ENCODE measurements at regions not wholly inside any gene's neighbourhood (a gene's known extent, or its start where the extent isn't known, plus 50 kb on each side); places are given as distances from the start of the nearest gene placed in this dataset.

DNA sequence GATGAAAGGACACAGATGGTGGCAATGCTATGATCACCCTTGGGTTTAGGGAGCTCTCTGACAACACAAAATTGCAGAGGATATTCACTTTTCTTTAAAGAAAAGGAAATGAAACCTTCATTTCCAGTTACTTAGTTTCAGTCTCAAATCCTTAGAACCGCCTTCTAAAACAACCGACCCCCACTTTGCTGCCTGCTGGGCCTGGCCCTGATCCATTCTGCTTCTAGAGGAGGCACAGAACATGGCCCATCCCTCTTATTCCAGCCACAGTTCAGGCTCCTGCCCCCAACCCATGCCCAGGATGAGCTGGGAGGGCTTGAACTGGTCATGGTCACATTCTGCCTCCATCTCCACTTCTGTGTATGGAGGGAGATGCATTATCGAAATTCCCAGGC lies 311.6 kb downstream of the EN1 start:
- TF ChIP-seq POLR2A (IDR thresholded peaks at IDR 0.05): no peak
- no peak for TF ChIP-seq EP300 (IDR thresholded peaks at IDR 0.05)
- TF ChIP-seq, protein P1, sequence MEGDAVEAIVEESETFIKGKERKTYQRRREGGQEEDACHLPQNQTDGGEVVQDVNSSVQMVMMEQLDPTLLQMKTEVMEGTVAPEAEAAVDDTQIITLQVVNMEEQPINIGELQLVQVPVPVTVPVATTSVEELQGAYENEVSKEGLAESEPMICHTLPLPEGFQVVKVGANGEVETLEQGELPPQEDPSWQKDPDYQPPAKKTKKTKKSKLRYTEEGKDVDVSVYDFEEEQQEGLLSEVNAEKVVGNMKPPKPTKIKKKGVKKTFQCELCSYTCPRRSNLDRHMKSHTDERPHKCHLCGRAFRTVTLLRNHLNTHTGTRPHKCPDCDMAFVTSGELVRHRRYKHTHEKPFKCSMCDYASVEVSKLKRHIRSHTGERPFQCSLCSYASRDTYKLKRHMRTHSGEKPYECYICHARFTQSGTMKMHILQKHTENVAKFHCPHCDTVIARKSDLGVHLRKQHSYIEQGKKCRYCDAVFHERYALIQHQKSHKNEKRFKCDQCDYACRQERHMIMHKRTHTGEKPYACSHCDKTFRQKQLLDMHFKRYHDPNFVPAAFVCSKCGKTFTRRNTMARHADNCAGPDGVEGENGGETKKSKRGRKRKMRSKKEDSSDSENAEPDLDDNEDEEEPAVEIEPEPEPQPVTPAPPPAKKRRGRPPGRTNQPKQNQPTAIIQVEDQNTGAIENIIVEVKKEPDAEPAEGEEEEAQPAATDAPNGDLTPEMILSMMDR (IDR thresholded peaks at IDR 0.05): no peak
- no peaks in the 10 kb centered on the region for H3K27me3 ChIP-seq
- H3K4me3 ChIP-seq: no peak overlapping the region
- H3K4me1 ChIP-seq (ENCODE audit: insufficient read depth): no peaks in the 10 kb centered on the region
- WGBS, 3 donors: 72 to 81% (median 72%) methylated on average over 3 of the region's 3 CpGs
- intact Hi-C loops (cut with DNase I): no loop called here
- no peak overlapping the region for H3K27ac ChIP-seq
- H3K36me3 ChIP-seq: no peaks in the 10 kb centered on the region
- no peak for DNase-seq
- H3K9me3 ChIP-seq: no peaks in the 10 kb centered on the region

DNA sequence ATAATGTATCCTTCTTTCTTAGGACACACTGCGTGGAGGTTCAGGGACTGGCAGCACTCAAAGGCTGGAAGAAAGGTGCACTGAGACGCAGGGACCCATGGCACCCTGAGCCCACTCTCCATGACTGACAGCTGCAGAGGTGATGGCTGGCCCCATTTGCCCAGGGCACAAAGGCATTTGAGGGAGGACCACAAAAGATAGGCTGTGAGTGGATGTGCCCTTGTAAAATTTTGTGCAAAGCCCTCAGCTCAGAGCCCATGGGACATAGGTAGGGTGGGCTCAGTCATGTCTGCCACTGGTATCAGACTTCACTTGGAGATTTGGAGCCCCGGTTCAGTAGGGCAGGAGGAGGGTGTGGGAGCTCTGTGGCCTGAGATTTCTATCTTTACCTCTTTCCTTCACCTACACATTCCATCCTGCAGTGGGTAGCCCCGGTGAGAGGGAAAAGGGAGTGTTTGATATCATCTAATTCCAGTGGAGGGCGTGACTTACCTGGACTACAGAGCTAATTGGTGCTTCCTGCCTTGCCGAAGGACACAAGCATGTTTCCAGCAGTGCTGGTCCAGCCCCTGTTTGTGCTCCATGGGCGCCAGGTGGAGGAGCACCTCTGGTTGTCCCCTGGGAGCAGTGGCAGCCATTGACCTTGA lies 312.2 kb downstream of the EN1 start:
- intact Hi-C loops (cut with DNase I): no loop called here
- Histone ChIP-seq H3K36me3 (no peaks in the 10 kb centered on the region), H3K27me3 (no peaks in the 10 kb centered on the region), H3K4me3 (no peak overlapping the region), H3K4me1 (ENCODE audit: insufficient read depth) (no peaks in the 10 kb centered on the region), H3K27ac (no peak overlapping the region), H3K9me3 (no peaks in the 10 kb centered on the region)
- DNase-seq: no peak
- WGBS, 3 donors: 59 to 74% (median 70%) methylated on average over 7 of the region's 7 CpGs
- TF ChIP-seq EP300 (IDR thresholded peaks at IDR 0.05): no peak
- TF ChIP-seq, protein P1 (IDR thresholded peaks at IDR 0.05): no peak
- TF ChIP-seq POLR2A (IDR thresholded peaks at IDR 0.05): no peak

DNA sequence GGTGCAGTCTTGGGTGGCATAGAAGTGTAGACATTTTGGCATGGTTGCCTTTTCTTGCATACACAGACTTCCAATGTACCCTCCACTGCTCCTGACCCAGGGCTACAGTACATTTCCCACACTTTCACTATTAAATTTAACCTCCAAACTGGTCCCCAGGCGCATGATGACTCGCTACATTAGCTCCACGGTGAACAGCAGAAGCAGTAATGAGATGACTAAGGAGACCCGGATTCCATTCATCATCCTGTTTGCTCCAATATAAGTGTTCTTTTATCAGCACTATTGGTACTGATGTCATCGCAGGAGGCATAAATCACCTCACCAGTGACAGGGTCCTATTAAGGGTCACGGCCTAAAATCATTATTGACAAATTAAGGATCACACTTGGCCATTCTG lies 316.5 kb downstream of the EN1 start:
- no peaks in the 10 kb centered on the region for H3K36me3 ChIP-seq
- no peak overlapping the region for H3K4me3 ChIP-seq
- no peaks in the 10 kb centered on the region for H3K9me3 ChIP-seq
- H3K27ac ChIP-seq: no peak overlapping the region
- H3K27me3 ChIP-seq: no peaks in the 10 kb centered on the region
- no peak for TF ChIP-seq POLR2A (IDR thresholded peaks at IDR 0.05)
- TF ChIP-seq, protein P1 (IDR thresholded peaks at IDR 0.05): no peak
- DNase-seq: no peak
- intact Hi-C loops (cut with DNase I): no loop called here
- H3K4me1 ChIP-seq (ENCODE audit: insufficient read depth): no peaks in the 10 kb centered on the region
- 55 to 65% (median 60%) methylated on average over 6 of the region's 6 CpGs for WGBS, 3 donors

DNA sequence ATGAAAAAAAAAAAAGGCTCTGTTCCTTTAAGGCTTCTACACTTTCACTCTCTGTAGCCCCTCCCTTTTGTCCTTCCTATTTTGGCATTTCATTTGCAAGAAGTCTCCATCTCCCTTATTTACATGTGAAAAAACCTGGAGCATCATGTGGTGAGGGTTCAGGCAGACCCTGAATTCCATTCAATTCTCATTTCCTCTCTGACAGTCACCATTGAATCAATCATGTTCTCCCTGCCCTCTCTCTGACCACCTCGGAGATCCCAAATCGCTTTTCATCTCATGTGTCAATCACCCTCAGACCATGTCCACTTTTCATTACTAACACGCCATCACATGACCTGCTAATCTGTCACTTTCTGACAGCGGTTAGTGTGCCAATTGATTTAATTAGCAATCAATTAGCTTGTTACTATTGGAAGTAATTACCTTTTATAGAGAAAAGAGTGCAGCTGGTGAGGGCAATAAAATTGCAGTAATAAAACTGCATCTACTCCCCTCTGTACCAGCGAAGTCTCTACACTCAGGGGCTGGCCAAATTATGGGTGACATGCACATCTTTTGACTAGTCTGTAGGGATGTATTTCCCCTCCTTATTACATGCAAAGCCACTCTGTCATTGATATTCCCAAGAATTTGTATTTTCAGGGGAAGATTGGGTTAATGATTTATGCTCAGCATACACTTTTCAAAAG lies 317.4 kb downstream of the EN1 start:
- TF ChIP-seq EP300 (IDR thresholded peaks at IDR 0.05) (no peak), POLR2A (IDR thresholded peaks at IDR 0.05) (no peak)
- TF ChIP-seq, protein P1 (IDR thresholded peaks at IDR 0.05): no peak
- intact Hi-C loops (cut with DNase I): no loop called here
- no peaks in the 10 kb centered on the region for H3K27me3 ChIP-seq
- H3K4me3 ChIP-seq: no peak overlapping the region
- H3K9me3 ChIP-seq: no peaks in the 10 kb centered on the region
- DNase-seq: no peak
- no peaks in the 10 kb centered on the region for H3K4me1 ChIP-seq (ENCODE audit: insufficient read depth)
- WGBS, 3 donors: 6 to 9% (median 6%) methylated on average over 5 of the region's 5 CpGs
- H3K27ac ChIP-seq: no peak overlapping the region
- H3K36me3 ChIP-seq: no peaks in the 10 kb centered on the region

Data from ovary (tissue), 7 donors.